NCI-H446 (cell line): ENCODE measurements at regions not wholly inside any gene's neighbourhood (a gene's known extent, or its start where the extent isn't known, plus 50 kb on each side); places are given as distances from the start of the nearest gene placed in this dataset.
A peak's percentile ranks its signal among the peaks of the same experiment; 100 is the strongest.

Source experiments
- DNase-seq, 2 experiments: peaks; one replicate each; lab custom pipeline; 2025; lab: John Stamatoyannopoulos, UW

DNA sequence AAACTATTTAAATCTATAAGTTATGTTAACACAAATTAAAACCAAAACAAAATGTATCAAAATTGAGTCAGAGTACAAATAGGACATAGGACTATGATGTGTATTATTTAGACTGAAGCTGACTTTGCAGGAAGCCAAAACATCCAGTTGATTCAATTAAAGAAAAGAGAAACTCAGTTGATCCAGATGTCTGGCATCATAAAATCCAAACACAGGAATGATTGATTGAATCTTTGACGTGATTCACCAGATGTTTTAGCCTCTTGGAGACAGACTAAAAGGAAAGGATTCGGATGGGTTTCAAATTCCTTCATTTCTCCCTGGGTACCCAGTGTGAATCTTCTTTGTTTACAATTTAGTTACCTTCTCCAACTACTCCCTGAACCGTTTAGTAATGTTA lies 272.9 kb downstream of the IRS1 start:
- DNase-seq = no peak

DNA sequence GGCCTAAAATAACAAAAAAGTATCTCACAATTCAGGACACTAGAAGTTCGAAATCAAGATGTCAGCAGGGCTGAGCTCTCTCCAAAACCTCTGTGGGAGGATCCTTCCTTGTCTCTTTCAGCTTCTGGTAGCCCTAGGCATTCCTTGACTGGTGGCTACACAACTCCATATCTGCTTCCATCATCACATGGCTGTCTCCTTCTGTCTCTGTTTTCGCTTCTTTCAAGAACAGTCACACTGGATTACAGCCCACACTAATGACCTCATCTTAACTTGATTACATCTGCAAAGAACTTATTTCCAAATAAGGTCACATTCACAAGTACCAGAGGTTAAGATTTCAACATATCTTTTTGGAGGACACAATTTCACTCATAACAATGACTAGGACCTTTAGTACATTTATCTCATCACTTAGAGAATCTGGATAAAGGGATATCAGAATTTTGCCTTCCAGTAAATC lies 275.2 kb downstream of the IRS1 start:
- DNase-seq = no peak

- no peak for DNase-seq
Measured at GRCh38 chr2:226520723-226521122, 278.9 kb downstream of the IRS1 start.

DNA sequence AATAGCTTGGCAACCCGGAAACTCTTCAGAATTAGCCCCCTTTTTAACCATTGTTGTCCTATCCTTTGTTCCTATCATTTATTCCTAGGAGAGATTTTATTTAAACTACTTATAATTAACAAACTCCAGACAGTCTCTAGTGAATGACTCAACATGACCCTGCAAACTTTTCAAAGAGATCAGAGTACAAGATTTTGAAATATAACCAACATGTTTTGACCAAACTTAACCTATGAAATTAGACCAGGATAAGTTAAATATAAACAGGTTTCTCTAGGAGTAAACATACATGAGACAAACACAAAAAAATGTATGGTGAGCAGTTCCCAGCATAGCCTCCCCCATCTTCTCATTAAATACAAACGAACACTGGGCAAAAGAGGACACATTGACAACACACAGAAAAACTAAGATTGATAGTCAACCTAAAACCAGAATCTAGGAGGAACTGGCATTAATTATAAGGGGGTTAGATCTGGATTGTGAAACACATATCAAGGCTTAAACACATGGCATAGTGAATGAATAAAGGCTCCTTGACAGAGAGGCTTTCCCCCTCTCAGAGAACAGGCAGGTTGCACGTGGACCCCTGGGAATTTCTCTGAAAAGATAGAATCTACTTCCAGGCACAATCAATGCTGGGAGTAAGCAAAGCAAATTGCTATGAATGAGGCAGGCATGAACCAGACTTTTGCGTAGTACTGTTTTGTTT lies 284.1 kb downstream of the IRS1 start:
- DNase-seq = no peak

DNA sequence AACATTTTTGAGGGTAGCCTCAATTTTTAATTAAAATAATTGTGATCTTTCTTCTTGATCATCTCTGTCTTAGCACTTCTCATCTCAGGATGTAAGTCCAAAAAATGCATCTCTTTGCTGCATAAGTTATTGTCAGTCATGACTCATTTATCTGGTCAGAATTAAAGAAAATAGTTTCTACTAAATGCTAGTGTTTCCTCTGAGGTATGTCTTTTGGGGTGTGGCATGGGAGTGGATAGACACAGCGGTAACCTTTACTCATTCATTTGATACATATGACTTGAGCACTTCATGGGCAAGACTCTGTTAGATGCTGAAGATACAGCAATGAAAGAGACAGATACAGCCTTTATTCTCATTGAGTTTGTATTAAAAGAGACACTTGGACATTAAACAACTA lies 284.7 kb downstream of the IRS1 start:
- no peak for DNase-seq

DNA sequence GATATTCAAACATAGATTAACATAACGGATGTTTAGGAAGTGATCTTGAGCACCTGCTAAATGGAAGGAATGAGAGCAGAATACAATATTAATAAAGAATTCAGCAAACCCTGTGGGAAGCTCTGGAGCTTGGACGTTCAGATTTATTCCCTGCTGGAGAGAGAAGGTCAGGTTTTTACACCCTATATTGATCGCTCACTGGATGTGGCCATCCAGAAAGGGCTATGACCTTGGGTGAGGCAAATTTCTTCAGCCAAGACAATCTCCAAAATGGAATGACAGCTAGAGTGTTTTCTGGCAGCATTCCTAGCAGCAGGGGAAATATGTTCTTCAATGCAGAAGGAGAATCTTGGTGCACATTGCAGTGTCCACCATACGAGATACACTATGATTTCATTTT lies 288.3 kb downstream of the IRS1 start:
- no peak for DNase-seq

DNA sequence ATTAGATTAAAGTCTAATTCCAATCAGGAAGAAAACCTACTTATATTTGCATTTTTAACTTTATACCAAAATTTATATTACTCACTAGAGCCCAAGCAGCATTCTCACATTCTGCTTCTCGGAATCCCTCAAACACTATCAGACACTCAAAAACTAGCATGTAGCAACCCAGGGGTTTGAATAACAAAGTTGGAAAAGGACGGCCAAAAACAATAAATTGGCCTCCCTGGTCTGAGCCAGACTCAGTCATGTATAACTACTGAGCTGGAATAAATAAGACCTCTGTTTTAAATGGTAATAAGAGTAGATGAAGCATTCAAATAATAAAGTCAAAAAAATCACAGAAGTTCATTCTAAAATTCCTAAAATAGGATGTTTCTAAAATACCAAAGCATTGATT lies 290.9 kb downstream of the IRS1 start:
- DNase-seq = no peak

GRCh38 chr2:226508005-226508404 lies 291.6 kb downstream of the IRS1 start:
- DNase-seq = no peak

DNA sequence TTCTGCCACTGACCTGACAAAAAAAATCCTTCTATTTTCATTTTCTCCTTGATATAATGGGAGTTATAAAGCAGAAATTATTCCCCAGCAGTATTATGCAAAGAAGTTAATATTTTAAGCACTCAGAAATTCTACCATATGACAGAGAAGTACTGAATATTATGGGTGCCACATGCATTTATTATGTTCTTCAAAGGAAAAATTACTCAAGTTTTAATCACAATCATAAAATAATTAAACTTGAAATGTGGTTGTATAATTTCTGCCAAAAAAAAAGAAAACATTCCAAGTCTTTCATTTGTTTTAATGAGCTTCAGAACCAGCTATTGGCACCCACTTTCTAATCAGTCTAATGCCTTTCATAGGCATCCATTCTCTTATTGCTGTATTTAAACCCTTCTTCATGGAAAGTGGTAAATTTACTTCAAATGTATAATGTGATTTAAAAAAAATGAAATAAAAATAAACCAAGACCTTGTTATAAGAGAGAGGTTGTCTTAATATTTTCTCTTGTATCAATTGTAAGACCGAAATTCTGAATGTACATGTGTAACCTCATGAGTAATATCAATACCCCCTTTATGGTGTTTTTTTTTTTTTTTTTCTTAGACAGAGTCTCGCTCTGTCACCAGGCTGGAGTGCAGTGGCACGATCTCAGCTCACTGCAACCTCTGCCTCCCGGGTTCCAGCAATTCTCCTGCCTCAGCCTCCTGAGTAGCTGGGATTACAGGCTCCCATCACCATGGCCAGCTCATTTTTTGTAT lies 302.3 kb downstream of the IRS1 start:
- no peak for DNase-seq

- no peak for DNase-seq
Measured at GRCh38 chr2:226496273-226496550, 303.4 kb downstream of the IRS1 start.

DNA sequence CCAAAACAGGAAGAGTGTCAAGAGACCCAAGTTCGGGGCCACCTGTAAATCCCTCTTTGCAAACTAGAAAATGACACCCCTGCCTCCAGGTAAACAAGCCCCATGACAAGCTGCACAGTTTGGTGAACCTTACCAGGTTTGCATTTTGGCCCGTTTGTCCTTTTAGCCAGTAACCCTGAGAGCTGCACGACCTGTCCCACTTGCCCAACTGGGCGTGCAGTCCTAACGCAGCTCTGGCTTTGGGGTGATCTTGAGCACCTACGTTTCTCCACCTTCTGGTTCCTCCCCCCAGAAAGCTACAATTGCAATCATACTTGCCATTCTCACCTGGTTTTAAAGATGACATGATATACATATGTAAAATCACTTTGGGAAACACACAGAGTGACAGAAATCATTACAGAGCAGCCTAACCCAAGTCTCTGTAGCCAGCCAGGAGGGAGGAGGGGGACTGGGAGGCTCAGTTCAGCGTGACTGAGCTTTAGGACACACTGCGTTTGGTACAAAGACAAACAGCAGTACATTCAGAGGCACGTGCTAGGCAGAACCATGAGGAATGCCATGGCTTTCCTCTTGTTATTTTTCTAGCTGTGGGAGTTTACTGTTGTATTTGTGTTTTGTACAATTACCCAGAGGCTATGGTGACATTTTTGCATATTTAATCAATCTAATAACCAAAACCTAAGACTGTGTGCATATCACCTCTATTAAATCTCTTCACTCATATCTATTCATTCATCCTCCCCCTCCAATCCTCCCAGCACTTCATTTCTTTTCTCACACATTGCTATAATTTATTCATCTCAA lies 304.0 kb downstream of the IRS1 start:
- DNase-seq = no peak

DNA sequence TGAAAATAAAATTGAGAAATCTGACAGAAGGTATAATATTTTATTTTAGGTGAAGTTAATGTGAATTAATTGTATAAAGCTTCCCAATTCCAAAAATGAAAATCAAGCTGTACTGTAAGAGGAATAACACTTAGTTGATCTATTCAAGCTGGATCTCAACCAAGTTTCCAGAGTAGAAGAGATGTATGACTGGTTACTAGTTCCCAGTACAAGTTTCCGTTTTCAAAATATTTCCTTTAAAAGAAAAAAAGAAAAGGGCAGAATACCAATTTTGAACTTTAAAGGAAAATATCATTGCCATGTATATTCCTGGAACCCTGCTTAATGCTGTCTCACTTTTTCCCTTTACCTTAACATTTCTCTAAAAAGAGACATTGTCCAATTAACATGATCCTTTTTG lies 308.5 kb downstream of the IRS1 start:
- no peak for DNase-seq

GRCh38 chr2:226489775-226490541 lies 309.7 kb downstream of the IRS1 start:
- DNase-seq = no peak

- no peak for DNase-seq
Measured at GRCh38 chr2:226488034-226488433, 311.6 kb downstream of the IRS1 start.

DNA sequence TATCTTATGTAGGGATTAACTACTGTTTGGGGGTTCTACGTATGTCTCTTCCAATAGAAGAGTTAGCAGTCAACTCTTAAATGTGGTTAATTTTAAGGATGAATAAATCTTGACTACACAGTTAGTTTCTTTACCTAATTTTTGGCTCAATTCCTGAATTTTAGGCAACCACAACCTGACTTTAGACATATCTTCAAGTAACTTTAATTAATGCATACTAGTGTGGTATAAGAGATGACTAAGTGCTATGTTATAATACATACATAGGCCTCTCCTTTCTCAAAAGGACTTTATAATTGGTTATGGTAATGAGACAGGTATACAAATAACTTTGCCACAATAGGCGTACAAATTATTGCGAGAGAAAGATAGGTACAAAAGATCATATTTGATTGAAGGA lies 312.0 kb downstream of the IRS1 start:
- DNase-seq = no peak

- DNase-seq = no peak
Measured at GRCh38 chr2:226483745-226484619, 315.6 kb downstream of the IRS1 start.

- DNase-seq = no peak
Measured at GRCh38 chr2:226483143-226483542, 316.5 kb downstream of the IRS1 start.

- DNase-seq = peak in 1 of 2 experiments; percentile 9
Measured at GRCh38 chr2:226478109-226478809, 321.4 kb downstream of the IRS1 start.

DNA sequence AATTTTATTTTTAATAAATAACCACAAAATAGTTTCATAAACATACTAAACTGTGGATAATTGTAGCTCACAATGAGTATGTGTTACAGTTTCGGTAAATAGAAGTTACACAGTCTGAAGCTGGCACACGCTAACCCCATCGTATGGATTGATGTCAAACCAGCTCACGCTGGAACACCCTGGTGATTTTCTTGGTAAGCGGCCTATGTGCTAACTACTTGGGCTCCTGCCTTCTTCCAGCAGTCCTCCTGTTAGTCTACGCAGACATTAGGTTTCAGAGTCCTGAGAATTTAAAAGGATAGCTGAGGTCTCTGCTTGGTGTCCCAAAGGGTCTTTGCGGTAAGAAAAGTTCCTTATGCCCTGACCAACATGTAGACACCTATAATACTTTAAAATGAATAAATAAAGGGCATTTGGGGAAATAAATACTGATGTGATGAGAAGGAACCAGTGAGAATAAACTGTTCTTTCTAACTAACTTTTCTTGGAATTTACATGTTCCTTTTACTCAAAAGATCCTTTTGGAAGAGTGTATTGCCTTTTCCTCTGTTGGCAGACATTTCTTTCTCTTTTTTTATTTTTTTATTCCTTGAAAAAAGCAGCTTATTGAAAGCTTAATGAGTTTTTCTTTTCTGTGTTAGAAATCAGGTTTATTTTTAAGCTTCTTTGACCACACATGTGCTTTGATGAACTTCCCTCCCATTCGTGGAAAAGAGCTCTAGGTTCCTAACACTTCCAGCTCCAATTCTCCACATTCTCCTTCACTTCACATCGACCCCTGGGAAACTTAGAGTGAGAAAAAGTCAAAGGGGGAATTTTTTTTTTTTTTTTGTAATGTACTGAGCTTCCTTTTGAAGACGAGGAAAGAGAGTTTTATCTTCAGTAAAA lies 322.2 kb downstream of the IRS1 start:
- peak; percentile 27 to 68 for DNase-seq

DNA sequence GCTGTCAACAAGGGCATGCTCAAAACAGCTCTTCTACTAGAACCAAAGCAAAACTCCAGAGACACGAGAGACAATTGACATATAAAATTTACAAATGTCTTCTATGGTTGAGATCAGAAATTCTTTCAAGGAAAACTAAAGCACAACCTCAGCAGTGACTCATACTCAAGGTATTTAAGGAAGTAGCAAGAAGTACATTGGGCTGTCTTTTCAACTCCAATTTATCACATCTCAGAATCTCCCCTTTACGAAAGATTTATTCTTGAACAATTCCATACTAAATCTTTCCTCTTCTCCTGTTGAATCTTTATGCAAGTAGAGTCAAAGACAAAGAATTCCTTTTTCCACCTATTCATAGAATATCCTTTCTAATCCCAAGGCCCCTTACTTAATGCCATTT lies 324.0 kb downstream of the IRS1 start:
- DNase-seq = no peak
